Middle frontal gyrus (tissue), 1 donor: ENCODE measurements at regions not wholly inside any gene's neighbourhood (a gene's known extent, or its start where the extent isn't known, plus 50 kb on each side); places are given as distances from the start of the nearest gene placed in this dataset.

Experiments
- DNase-seq: peaks from one replicate; pipeline ENCODE4 v3.0.0-alpha.2; 2015; ENCODE audit warnings: low spot score; ENCODE audit errors: extremely low spot score

- no peak for DNase-seq
These were observed 73.8 kb upstream of the MIR17HG start for GRCh38 chr13:91273675-91274074.

- no peak for DNase-seq
These were observed 70.3 kb upstream of the MIR17HG start for GRCh38 chr13:91277013-91277676.

GRCh38 chr13:91278291-91278690 is 69.2 kb upstream of the MIR17HG start:
- no peak for DNase-seq

GRCh38 chr13:91278888-91279287 is 68.6 kb upstream of the MIR17HG start:
- DNase-seq = no peak

GRCh38 chr13:91280801-91281200 is 66.7 kb upstream of the MIR17HG start:
- no peak for DNase-seq

GRCh38 chr13:91284335-91284734 is 63.2 kb upstream of the MIR17HG start:
- DNase-seq = no peak

- no peak for DNase-seq
These were observed 61.2 kb upstream of the MIR17HG start for GRCh38 chr13:91286317-91286716.

- DNase-seq = no peak
These were observed 56.4 kb upstream of the MIR17HG start for GRCh38 chr13:91291078-91291477.

GRCh38 chr13:91292630-91293221 is 54.8 kb upstream of the MIR17HG start:
- no peak for DNase-seq

- DNase-seq = no peak
These were observed 51.6 kb upstream of the MIR17HG start for GRCh38 chr13:91295712-91296410.

- no peak for DNase-seq
These were observed 50.0 kb upstream of the MIR17HG start for GRCh38 chr13:91297503-91297902.
